Kidney (tissue), 13 donors: ENCODE measurements at regions not wholly inside any gene's neighbourhood (a gene's known extent, or its start where the extent isn't known, plus 50 kb on each side); places are given as distances from the start of the nearest gene placed in this dataset.

Experiments used
- DNase-seq, 5 donors: peaks; one replicate each; pipeline ENCODE4 v3.0.0-alpha.2; 2013 to 2020
- FAIRE-seq: peaks from 2 replicates; lab custom pipeline; 2012; peaks lifted over from hg19 to GRCh38; lab: Jason Lieb, UNC
- H3K27ac ChIP-seq, 2 donors: one replicate each; pipeline ENCODE4 v1.7.0; 2013; ENCODE audit warnings: low read depth in 2 of 2, low read length in 2 of 2, inconsistent platforms in 1 of 2
- H3K27me3 ChIP-seq: one replicate; pipeline ENCODE4 v1.7.1; 2013; ENCODE audit warnings: low read length, inconsistent platforms; ENCODE audit not compliant: control insufficient read depth, insufficient read depth
- H3K36me3 ChIP-seq, 3 donors: one replicate each; pipeline versions ENCODE4 v1.7.0 to v1.7.1; 2013; ENCODE audit warnings: low read length in 3 of 3, control low read depth in 1 of 3, inconsistent platforms in 1 of 3; ENCODE audit not compliant: insufficient read depth in 3 of 3, control insufficient read depth in 2 of 3
- H3K4me1 ChIP-seq, 3 donors: one replicate each; pipeline versions ENCODE4 v1.7.0 to v1.7.1; 2013; ENCODE audit warnings: low read length in 3 of 3, inconsistent platforms in 1 of 3, low read depth in 1 of 3; ENCODE audit not compliant: control insufficient read depth in 2 of 3, insufficient read depth in 2 of 3
- H3K4me3 ChIP-seq, 3 donors: one replicate each; pipeline versions ENCODE4 v1.7.0 to v1.8.1; 2013; ENCODE audit warnings: low read length in 3 of 3, control low read depth in 1 of 3, inconsistent platforms in 1 of 3
- H3K9ac ChIP-seq, 3 donors: one replicate each; pipeline versions ENCODE4 v1.7.0 to v1.7.1; 2013; ENCODE audit warnings: low read length in 3 of 3, control low read depth in 1 of 3, inconsistent platforms in 1 of 3
- H3K9me3 ChIP-seq, 3 donors: one replicate each; pipeline versions ENCODE4 v1.7.0 to v1.7.1; 2013; ENCODE audit warnings: low read length in 3 of 3, control low read depth in 1 of 3, inconsistent platforms in 1 of 3; ENCODE audit not compliant: control insufficient read depth in 2 of 3, insufficient read depth in 1 of 3
- intact Hi-C: fragments of 100-400 bp; cut with DNase I; formaldehyde crosslinking; loops from one replicate; pipeline ENCODE4 v1.11.1; 2022
- TF ChIP-seq, protein P1 (sequence below): IDR thresholded peaks from 3 replicates; pipeline ENCODE4 v1.5.1; 2012; ENCODE audit warnings: mild to moderate bottlenecking, moderate library complexity, borderline replicate concordance; ENCODE audit not compliant: insufficient read depth; ENCODE audit errors: extremely low read depth
- donor health status: control.
- donor health status: control.
- donor health status: control.
- donor health status: control.
- donor health status: control.
- donor health status: DM: yes; HTN: yes; CAD: no.
- donor health status: Normal renal cell carcinoma (clear cell type).

GRCh38 chr1:226481133-226481532, 67.4 kb upstream of the STUM start:
- Histone ChIP-seq H3K9ac (no peak overlapping the region), H3K4me3 (no peak overlapping the region), H3K4me1 (no peaks in the 10 kb centered on the region), H3K9me3 (no peaks in the 10 kb centered on the region), H3K27me3 (no peaks in the 10 kb centered on the region), H3K36me3 (no peaks in the 10 kb centered on the region), H3K27ac (no peak overlapping the region)
- no peak for FAIRE-seq
- TF ChIP-seq, protein P1, sequence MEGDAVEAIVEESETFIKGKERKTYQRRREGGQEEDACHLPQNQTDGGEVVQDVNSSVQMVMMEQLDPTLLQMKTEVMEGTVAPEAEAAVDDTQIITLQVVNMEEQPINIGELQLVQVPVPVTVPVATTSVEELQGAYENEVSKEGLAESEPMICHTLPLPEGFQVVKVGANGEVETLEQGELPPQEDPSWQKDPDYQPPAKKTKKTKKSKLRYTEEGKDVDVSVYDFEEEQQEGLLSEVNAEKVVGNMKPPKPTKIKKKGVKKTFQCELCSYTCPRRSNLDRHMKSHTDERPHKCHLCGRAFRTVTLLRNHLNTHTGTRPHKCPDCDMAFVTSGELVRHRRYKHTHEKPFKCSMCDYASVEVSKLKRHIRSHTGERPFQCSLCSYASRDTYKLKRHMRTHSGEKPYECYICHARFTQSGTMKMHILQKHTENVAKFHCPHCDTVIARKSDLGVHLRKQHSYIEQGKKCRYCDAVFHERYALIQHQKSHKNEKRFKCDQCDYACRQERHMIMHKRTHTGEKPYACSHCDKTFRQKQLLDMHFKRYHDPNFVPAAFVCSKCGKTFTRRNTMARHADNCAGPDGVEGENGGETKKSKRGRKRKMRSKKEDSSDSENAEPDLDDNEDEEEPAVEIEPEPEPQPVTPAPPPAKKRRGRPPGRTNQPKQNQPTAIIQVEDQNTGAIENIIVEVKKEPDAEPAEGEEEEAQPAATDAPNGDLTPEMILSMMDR, result no peak
- intact Hi-C loops, result no loop called here
- no peak for DNase-seq

DNA sequence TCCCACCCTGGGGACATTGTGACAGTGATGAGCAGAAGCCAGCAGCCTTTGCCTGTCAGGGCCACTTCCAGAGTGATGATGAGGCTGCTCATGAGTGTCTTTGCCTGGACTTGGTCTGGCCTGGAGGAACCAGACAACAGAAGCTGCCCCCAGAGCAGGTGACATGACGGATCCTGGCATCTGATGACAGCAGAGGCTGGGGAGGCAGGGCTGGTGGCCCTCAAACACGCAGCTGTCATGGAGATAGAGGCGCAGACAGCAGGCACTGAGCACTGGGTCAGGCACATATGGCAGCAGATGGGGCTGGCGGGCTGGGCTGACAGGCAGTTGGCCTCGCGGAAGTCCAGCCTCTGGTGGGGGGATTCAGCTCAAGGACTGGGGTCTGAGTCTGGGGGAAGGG, 66.4 kb upstream of the STUM start:
- DNase-seq (no peak), FAIRE-seq (no peak)
- H3K27me3 ChIP-seq, result no peaks in the 10 kb centered on the region
- no peak overlapping the region for H3K27ac ChIP-seq
- no peaks in the 10 kb centered on the region for H3K36me3 ChIP-seq
- H3K9me3 ChIP-seq, result no peaks in the 10 kb centered on the region
- TF ChIP-seq, protein P1, result no peak
- no peak overlapping the region for H3K4me3 ChIP-seq
- H3K9ac ChIP-seq, result no peak overlapping the region
- H3K4me1 ChIP-seq, result no peaks in the 10 kb centered on the region
- intact Hi-C loops, result no loop called here

DNA sequence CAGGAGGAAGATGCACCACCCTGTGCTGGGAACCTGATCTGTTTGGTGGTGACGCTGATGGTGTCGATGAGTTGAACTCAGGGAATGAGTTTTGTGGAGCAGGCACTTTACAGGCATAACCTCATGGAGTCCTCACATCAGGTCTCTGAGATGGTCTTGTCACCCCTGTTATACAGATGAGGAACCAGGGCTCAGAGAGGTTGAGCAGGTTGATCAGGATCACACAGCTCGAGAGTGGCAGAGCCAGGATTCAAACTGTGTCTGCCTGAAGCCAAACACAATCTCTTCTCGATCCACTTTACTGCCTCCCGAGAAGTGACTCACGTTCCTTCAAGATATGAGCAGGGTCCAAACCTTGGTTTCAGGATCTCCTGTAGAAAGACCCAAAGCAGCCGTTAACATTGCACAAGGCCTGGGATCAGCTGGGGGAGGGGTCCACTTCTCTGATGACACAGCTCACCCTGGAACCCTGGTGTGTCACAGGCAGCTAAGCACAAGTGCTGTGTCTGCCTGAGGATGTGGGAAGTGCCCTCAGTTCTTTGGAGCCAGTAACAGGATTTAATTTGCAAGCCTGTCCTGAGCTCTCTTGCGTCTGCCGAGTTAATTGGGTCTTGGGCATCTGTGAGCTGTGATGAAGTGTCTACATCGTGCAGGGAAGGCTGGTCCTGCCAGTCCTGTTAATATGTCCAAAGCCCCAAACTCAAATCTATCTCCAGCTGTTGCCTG, 65.4 kb upstream of the STUM start:
- DNase-seq (peak in 1 of 5 donors; percentile 13), FAIRE-seq (no peak)
- Histone ChIP-seq H3K27ac (no peak overlapping the region), H3K36me3 (no peaks in the 10 kb centered on the region), H3K4me3 (no peak overlapping the region), H3K9ac (no peak overlapping the region), H3K4me1 (no peaks in the 10 kb centered on the region), H3K9me3 (no peaks in the 10 kb centered on the region), H3K27me3 (no peaks in the 10 kb centered on the region)
- intact Hi-C loops, result no loop called here
- TF ChIP-seq, protein P1, result no peak

GRCh38 chr1:226485192-226485591, 63.4 kb upstream of the STUM start:
- no peak overlapping the region for H3K9ac ChIP-seq
- no peak for DNase-seq
- intact Hi-C loops, result no loop called here
- no peak for FAIRE-seq
- TF ChIP-seq, protein P1, result no peak
- no peaks in the 10 kb centered on the region for H3K27me3 ChIP-seq
- no peaks in the 10 kb centered on the region for H3K9me3 ChIP-seq
- H3K27ac ChIP-seq, result no peak overlapping the region
- no peaks in the 10 kb centered on the region for H3K4me1 ChIP-seq
- no peak overlapping the region for H3K4me3 ChIP-seq
- H3K36me3 ChIP-seq, result no peaks in the 10 kb centered on the region
